Neuron (in vitro differentiated cells): ENCODE measurements at regions not wholly inside any gene's neighbourhood (a gene's known extent, or its start where the extent isn't known, plus 50 kb on each side); places are given as distances from the start of the nearest gene placed in this dataset.
"Not testable (repeated sequence)": the region's sequence is repeated elsewhere in the genome, so short reads cannot be mapped to it uniquely, and the experiment has no call there.

Experiments
- H2AFZ ChIP-seq: one replicate; pipeline ENCODE4 v1.6.1; 2013; ENCODE audit warnings: low read depth, mild to moderate bottlenecking, inconsistent platforms, low read length, moderate library complexity
- H3K27me3 ChIP-seq: one replicate; pipeline ENCODE4 v1.6.1; 2013; ENCODE audit warnings: low read length; ENCODE audit not compliant: insufficient read depth
- H3K36me3 ChIP-seq: one replicate; pipeline ENCODE4 v1.6.1; 2013; ENCODE audit warnings: low read length; ENCODE audit not compliant: insufficient read depth
- H3K4me1 ChIP-seq: one replicate; pipeline ENCODE4 v1.6.1; 2013; ENCODE audit warnings: low read length; ENCODE audit not compliant: insufficient read depth
- H3K4me3 ChIP-seq: 2 replicates; pipeline ENCODE4 v1.5.1; 2013; ENCODE audit warnings: mild to moderate bottlenecking, low read length, moderate library complexity
- H3K9me3 ChIP-seq: one replicate; pipeline ENCODE4 v1.6.1; 2013; ENCODE audit warnings: low read length

- Histone ChIP-seq H3K4me3 (no peak overlapping the region), H3K36me3 (no peaks in the 10 kb centered on the region), H2AFZ (no peak overlapping the region), H3K9me3 (no peaks in the 10 kb centered on the region), H3K4me1 (peaks cover 15% of the 10 kb centered on the region), H3K27me3 (no peaks in the 10 kb centered on the region)
These were observed 208.7 kb downstream of the ICOS start for GRCh38 chr2:204145263-204145751.

- H3K9me3 ChIP-seq, result no peaks in the 10 kb centered on the region
- H3K36me3 ChIP-seq, result no peaks in the 10 kb centered on the region
- H3K4me1 ChIP-seq, result peaks cover 14% of the 10 kb centered on the region
- no peak overlapping the region for H3K4me3 ChIP-seq
- H2AFZ ChIP-seq, result no peak overlapping the region
- H3K27me3 ChIP-seq, result no peaks in the 10 kb centered on the region
These were observed 209.2 kb downstream of the ICOS start for GRCh38 chr2:204145791-204146190.

- H3K4me3 ChIP-seq, result not testable (repeated sequence)
- H3K4me1 ChIP-seq, result peaks cover 20% of the 10 kb centered on the region
These were observed 210.5 kb downstream of the ICOS start for GRCh38 chr2:204147040-204147439.

GRCh38 chr2:204150721-204151120 is 214.2 kb downstream of the ICOS start:
- no peaks in the 10 kb centered on the region for H3K36me3 ChIP-seq
- H3K9me3 ChIP-seq, result no peaks in the 10 kb centered on the region
- peaks cover 8% of the 10 kb centered on the region for H3K4me1 ChIP-seq
- no peak overlapping the region for H2AFZ ChIP-seq
- H3K4me3 ChIP-seq, result no peak overlapping the region
- no peaks in the 10 kb centered on the region for H3K27me3 ChIP-seq

More at GRCh38 chr2:204147040-204147439, 210.5 kb downstream of the ICOS start:
- not testable (repeated sequence) for H3K27me3 ChIP-seq, H3K9me3 ChIP-seq, H3K36me3 ChIP-seq, H2AFZ ChIP-seq

- H3K9me3 ChIP-seq, result peaks cover 2% of the 10 kb centered on the region
- H3K36me3 ChIP-seq, result no peaks in the 10 kb centered on the region
- H3K4me1 ChIP-seq, result peaks cover 8% of the 10 kb centered on the region
- no peak overlapping the region for H2AFZ ChIP-seq
- H3K4me3 ChIP-seq, result no peak overlapping the region
- no peaks in the 10 kb centered on the region for H3K27me3 ChIP-seq
These were observed 216.1 kb downstream of the ICOS start for GRCh38 chr2:204152616-204153015.

- peaks cover 8% of the 10 kb centered on the region for H3K4me1 ChIP-seq
- H3K36me3 ChIP-seq, result no peaks in the 10 kb centered on the region
- H3K27me3 ChIP-seq, result no peaks in the 10 kb centered on the region
- peaks cover 2% of the 10 kb centered on the region for H3K9me3 ChIP-seq
- H2AFZ ChIP-seq, result no peak overlapping the region
- no peak overlapping the region for H3K4me3 ChIP-seq
These were observed 218.3 kb downstream of the ICOS start for GRCh38 chr2:204154863-204155262.

- Histone ChIP-seq H3K4me3 (no peak overlapping the region), H3K4me1 (peaks cover 10% of the 10 kb centered on the region), H3K36me3 (no peaks in the 10 kb centered on the region), H3K9me3 (peaks cover 2% of the 10 kb centered on the region), H3K27me3 (no peaks in the 10 kb centered on the region), H2AFZ (no peak overlapping the region)
These were observed 219.9 kb downstream of the ICOS start for GRCh38 chr2:204156456-204156855.

GRCh38 chr2:204157684-204158083 is 221.1 kb downstream of the ICOS start:
- Histone ChIP-seq H3K4me1 (peaks cover 6% of the 10 kb centered on the region), H3K9me3 (peaks cover 2% of the 10 kb centered on the region), H2AFZ (no peak overlapping the region), H3K4me3 (no peak overlapping the region), H3K27me3 (no peaks in the 10 kb centered on the region), H3K36me3 (no peaks in the 10 kb centered on the region)

- no peaks in the 10 kb centered on the region for H3K27me3 ChIP-seq
- H2AFZ ChIP-seq, result no peak overlapping the region
- H3K4me3 ChIP-seq, result no peak overlapping the region
- H3K4me1 ChIP-seq, result peaks cover 6% of the 10 kb centered on the region
- no peaks in the 10 kb centered on the region for H3K36me3 ChIP-seq
- H3K9me3 ChIP-seq, result peaks cover 2% of the 10 kb centered on the region
These were observed 223.0 kb downstream of the ICOS start for GRCh38 chr2:204159526-204159925.

- no peak overlapping the region for H3K4me3 ChIP-seq
- H3K27me3 ChIP-seq, result no peaks in the 10 kb centered on the region
- no peak overlapping the region for H2AFZ ChIP-seq
- peaks cover 6% of the 10 kb centered on the region for H3K4me1 ChIP-seq
- no peaks in the 10 kb centered on the region for H3K36me3 ChIP-seq
- peaks cover 2% of the 10 kb centered on the region for H3K9me3 ChIP-seq
These were observed 224.4 kb downstream of the ICOS start for GRCh38 chr2:204160989-204161388.

GRCh38 chr2:204161886-204162285 is 225.3 kb downstream of the ICOS start:
- peaks cover 6% of the 10 kb centered on the region for H3K4me1 ChIP-seq
- H3K4me3 ChIP-seq, result no peak overlapping the region
- H3K27me3 ChIP-seq, result no peaks in the 10 kb centered on the region
- peaks cover 2% of the 10 kb centered on the region for H3K9me3 ChIP-seq
- H2AFZ ChIP-seq, result no peak overlapping the region
- H3K36me3 ChIP-seq, result no peaks in the 10 kb centered on the region

- Histone ChIP-seq H3K4me3 (no peak overlapping the region), H3K9me3 (no peaks in the 10 kb centered on the region), H3K36me3 (no peaks in the 10 kb centered on the region), H3K27me3 (no peaks in the 10 kb centered on the region), H2AFZ (no peak overlapping the region), H3K4me1 (peaks cover 6% of the 10 kb centered on the region)
These were observed 230.4 kb downstream of the ICOS start for GRCh38 chr2:204166961-204167360.

- H3K4me1 ChIP-seq, result peaks cover 13% of the 10 kb centered on the region
- H3K27me3 ChIP-seq, H2AFZ ChIP-seq, H3K36me3 ChIP-seq, H3K4me3 ChIP-seq, H3K9me3 ChIP-seq: not testable (repeated sequence)
These were observed 231.1 kb downstream of the ICOS start for GRCh38 chr2:204167670-204168069.

- H3K36me3 ChIP-seq, result no peaks in the 10 kb centered on the region
- peaks cover 16% of the 10 kb centered on the region for H3K4me1 ChIP-seq
- no peak overlapping the region for H2AFZ ChIP-seq
- no peaks in the 10 kb centered on the region for H3K27me3 ChIP-seq
- no peak overlapping the region for H3K4me3 ChIP-seq
- no peaks in the 10 kb centered on the region for H3K9me3 ChIP-seq
These were observed 233.8 kb downstream of the ICOS start for GRCh38 chr2:204170411-204170810.
